ENCODE measurements at regions not wholly inside any gene's neighbourhood (a gene's known extent, or its start where the extent isn't known, plus 50 kb on each side); places are given as distances from the start of the nearest gene placed in this dataset.

- Histone ChIP-seq H3K4me3 (ENCODE audit: low read depth, low read length) (no peak overlapping the region), H3K27me3 (ENCODE audit: insufficient read depth, low read depth, severe bottlenecking) (no peaks in the 10 kb centered on the region), H3K27ac (no peak overlapping the region), H3K9me3 (ENCODE audit: severe bottlenecking) (no peaks in the 10 kb centered on the region), H3K36me3 (no peaks in the 10 kb centered on the region)
- DNase-seq, result no peak
- TF ChIP-seq CTCF (IDR thresholded peaks at IDR 0.05; ENCODE audit: low read depth, low read length), result no peak
These were observed 821.6 kb upstream of the ZEB2 start for GRCh38 chr2:145341536-145341935.

GRCh38 chr2:145339646-145340045, 819.7 kb upstream of the ZEB2 start:
- DNase-seq, result no peak
- H3K27ac ChIP-seq, result no peak overlapping the region

GRCh38 chr2:145332210-145332898, 812.4 kb upstream of the ZEB2 start:
- no peaks in the 10 kb centered on the region for H3K36me3 ChIP-seq
- H3K27me3 ChIP-seq (ENCODE audit: insufficient read depth, low read depth, severe bottlenecking), result no peaks in the 10 kb centered on the region
- no peak for DNase-seq
- H3K27ac ChIP-seq, result no peak overlapping the region
- no peak overlapping the region for H3K4me3 ChIP-seq (ENCODE audit: low read depth, low read length)
- TF ChIP-seq CTCF (IDR thresholded peaks at IDR 0.05; ENCODE audit: low read depth, low read length), result no peak
- no peaks in the 10 kb centered on the region for H3K9me3 ChIP-seq (ENCODE audit: severe bottlenecking)

More at GRCh38 chr2:145339646-145340045, 819.7 kb upstream of the ZEB2 start:
- Histone ChIP-seq H3K4me3 (ENCODE audit: low read depth, low read length) (no peak overlapping the region), H3K27me3 (ENCODE audit: insufficient read depth, low read depth, severe bottlenecking) (no peaks in the 10 kb centered on the region), H3K9me3 (ENCODE audit: severe bottlenecking) (no peaks in the 10 kb centered on the region), H3K36me3 (no peaks in the 10 kb centered on the region)
- no peak for TF ChIP-seq CTCF (IDR thresholded peaks at IDR 0.05; ENCODE audit: low read depth, low read length)

DNA sequence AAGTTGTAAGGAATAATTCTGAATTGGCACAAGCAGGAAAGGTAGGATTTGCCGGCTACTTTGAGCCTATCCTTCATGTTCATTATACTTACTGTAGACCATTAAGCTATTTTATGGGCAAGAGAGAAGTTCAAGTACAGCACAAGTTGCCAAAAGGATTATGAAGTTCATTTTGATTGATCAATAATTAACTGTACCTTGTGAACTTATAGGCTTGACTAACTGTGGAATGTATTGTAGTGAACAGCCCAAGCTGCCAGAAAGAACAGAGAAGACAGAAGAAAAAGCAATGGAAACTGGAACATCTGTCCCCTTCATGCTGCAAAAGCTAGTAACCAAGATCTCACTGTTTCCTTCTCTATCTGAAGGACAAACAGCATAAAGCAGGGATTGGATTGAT, 810.1 kb upstream of the ZEB2 start:
- DNase-seq, result no peak
- no peak for TF ChIP-seq CTCF (IDR thresholded peaks at IDR 0.05; ENCODE audit: low read depth, low read length)
- Histone ChIP-seq H3K27me3 (ENCODE audit: insufficient read depth, low read depth, severe bottlenecking) (no peaks in the 10 kb centered on the region), H3K36me3 (no peaks in the 10 kb centered on the region), H3K27ac (no peak overlapping the region), H3K4me3 (ENCODE audit: low read depth, low read length) (no peak overlapping the region), H3K9me3 (ENCODE audit: severe bottlenecking) (no peaks in the 10 kb centered on the region)

DNA sequence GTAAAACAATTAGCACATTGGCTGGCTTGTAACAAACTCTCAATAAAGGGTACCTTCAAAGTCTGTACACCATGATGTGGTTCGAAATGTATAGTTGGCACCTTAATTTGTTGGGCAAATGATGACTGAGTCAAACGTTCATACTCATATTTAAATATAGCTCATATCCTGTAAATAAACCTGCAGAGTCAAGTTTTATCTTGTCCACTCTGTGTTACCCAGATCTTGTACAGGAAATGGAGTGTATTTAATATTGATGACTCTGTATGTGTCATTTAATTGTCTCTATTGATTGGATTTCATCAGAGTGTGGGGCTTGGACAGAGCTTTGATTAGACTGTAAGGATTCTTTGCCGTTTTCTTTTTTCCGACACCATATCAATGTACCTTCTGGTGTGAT, 805.6 kb upstream of the ZEB2 start:
- no peaks in the 10 kb centered on the region for H3K27me3 ChIP-seq (ENCODE audit: insufficient read depth, low read depth, severe bottlenecking)
- H3K27ac ChIP-seq, result no peak overlapping the region
- no peak for TF ChIP-seq CTCF (IDR thresholded peaks at IDR 0.05; ENCODE audit: low read depth, low read length)
- H3K4me3 ChIP-seq (ENCODE audit: low read depth, low read length), result no peak overlapping the region
- no peak for DNase-seq
- no peaks in the 10 kb centered on the region for H3K9me3 ChIP-seq (ENCODE audit: severe bottlenecking)
- H3K36me3 ChIP-seq, result no peaks in the 10 kb centered on the region

DNA sequence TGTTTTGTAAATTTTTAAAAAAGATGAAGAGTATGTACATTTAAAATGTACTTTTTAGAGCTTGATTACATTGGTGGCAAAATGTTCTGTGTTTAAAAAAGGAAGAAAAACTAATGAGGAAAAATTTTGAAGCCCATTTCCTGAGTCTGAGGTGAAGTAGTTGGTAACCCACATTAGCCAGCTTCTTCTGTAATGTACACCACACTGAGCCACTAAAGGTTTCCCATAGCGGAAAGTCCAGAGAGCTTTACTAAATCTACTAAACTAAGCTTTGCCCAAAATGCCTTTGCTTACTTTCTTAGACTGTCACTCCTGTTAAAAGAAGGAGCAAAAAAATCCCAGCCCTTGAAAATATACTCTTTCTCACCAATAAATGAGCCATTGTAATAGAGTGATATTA, 804.8 kb upstream of the ZEB2 start:
- Histone ChIP-seq H3K4me3 (ENCODE audit: low read depth, low read length) (no peak overlapping the region), H3K27ac (no peak overlapping the region), H3K27me3 (ENCODE audit: insufficient read depth, low read depth, severe bottlenecking) (no peaks in the 10 kb centered on the region), H3K36me3 (no peaks in the 10 kb centered on the region), H3K9me3 (ENCODE audit: severe bottlenecking) (no peaks in the 10 kb centered on the region)
- no peak for DNase-seq
- TF ChIP-seq CTCF (IDR thresholded peaks at IDR 0.05; ENCODE audit: low read depth, low read length), result no peak

Measured in WERI-Rb-1 (cell line).